GM12891 (cell line): ENCODE measurements at regions not wholly inside any gene's neighbourhood (a gene's known extent, or its start where the extent isn't known, plus 50 kb on each side); places are given as distances from the start of the nearest gene placed in this dataset.
"Not testable (repeated sequence)": the region's sequence is repeated elsewhere in the genome, so short reads cannot be mapped to it uniquely, and the experiment has no call there.

Experiments
- PAX5 ChIP-seq: IDR thresholded peaks from 2 replicates; pipeline ENCODE4 v1.6.1; 2011; ENCODE audit warnings: low read length, moderate library complexity, mild to moderate bottlenecking; ENCODE audit not compliant: insufficient read depth, severe bottlenecking
- POLR2A ChIP-seq: IDR thresholded peaks from 2 replicates; pipeline ENCODE4 v1.6.1; 2011; ENCODE audit warnings: low read depth, low read length, control low read depth
- POLR2AphosphoS5 ChIP-seq: IDR thresholded peaks from 2 replicates; pipeline ENCODE4 v1.6.1; 2011; ENCODE audit warnings: low read depth, low read length, control low read depth
- SPI1 ChIP-seq: IDR thresholded peaks from 2 replicates; pipeline ENCODE4 v1.6.1; 2011; ENCODE audit warnings: low read depth, low read length, control low read depth
- TAF1 ChIP-seq: IDR thresholded peaks from 2 replicates; pipeline ENCODE4 v1.6.1; 2011; ENCODE audit warnings: low read depth, low read length, control low read depth

- TF ChIP-seq POLR2A, PAX5, SPI1, POLR2AphosphoS5, TAF1: not testable (repeated sequence)
These were observed 50.5 kb upstream of the CCL21 start for GRCh38 chr9:34760196-34761040.
